Fibroblast of pulmonary artery (primary cell): ENCODE measurements at regions not wholly inside any gene's neighbourhood (a gene's known extent, or its start where the extent isn't known, plus 50 kb on each side); places are given as distances from the start of the nearest gene placed in this dataset.

Experiments used
- DNase-seq: peaks from one replicate; pipeline ENCODE4 v3.0.0-alpha.2; 2010; ENCODE audit warnings: low read depth
- H3K4me3 ChIP-seq: replicated peaks from 2 replicates; pipeline ENCODE4 v1.5.1; 2011; ENCODE audit warnings: low read depth, mild to moderate bottlenecking, control low read depth, low read length, moderate library complexity
- CTCF ChIP-seq: IDR thresholded peaks from 2 replicates; pipeline ENCODE4 v1.5.1; 2011; ENCODE audit warnings: mild to moderate bottlenecking, control low read depth, low read length, inconsistent platforms; ENCODE audit errors: missing control alignments

GRCh38 chr5:165272436-165272835 lies 1767.0 kb downstream of the MAT2B start:
- TF ChIP-seq CTCF = no peak
- no peak overlapping the region for H3K4me3 ChIP-seq
- DNase-seq = no peak

GRCh38 chr5:165277661-165278060 lies 1772.2 kb downstream of the MAT2B start:
- DNase-seq = no peak
- no peak overlapping the region for H3K4me3 ChIP-seq
- TF ChIP-seq CTCF = no peak

- H3K4me3 ChIP-seq = no peak overlapping the region
- DNase-seq = no peak
- TF ChIP-seq CTCF = no peak
Observed at GRCh38 chr5:165282491-165282890, 1777.1 kb downstream of the MAT2B start.

- no peak for TF ChIP-seq CTCF
- H3K4me3 ChIP-seq = no peak overlapping the region
- no peak for DNase-seq
Observed at GRCh38 chr5:165286692-165287091, 1781.3 kb downstream of the MAT2B start.

- DNase-seq = no peak
- TF ChIP-seq CTCF = no peak
- no peak overlapping the region for H3K4me3 ChIP-seq
Observed at GRCh38 chr5:165290535-165290934, 1785.1 kb downstream of the MAT2B start.

- TF ChIP-seq CTCF = no peak
- DNase-seq = no peak
- H3K4me3 ChIP-seq = no peak overlapping the region
Observed at GRCh38 chr5:165296401-165297130, 1791.1 kb downstream of the MAT2B start.
